Stomach (tissue), 4 donors: ENCODE measurements at regions not wholly inside any gene's neighbourhood (a gene's known extent, or its start where the extent isn't known, plus 50 kb on each side); places are given as distances from the start of the nearest gene placed in this dataset.

ENCODE experiments used
- POLR2AphosphoS5 ChIP-seq, 3 donors: sonication (generic); formaldehyde crosslinking; IDR thresholded peaks; one replicate each; pipeline ENCODE4 v1.6.1; 2016; ENCODE audit warnings: antibody characterized with exemption in 3 of 3
- TF ChIP-seq, protein P1 (sequence below), 7 experiments: fragments of 450-650 bp in 4 of 7; fragments of 200-600 bp in 3 of 7; sonication (generic) in 3 of 7; IDR thresholded peaks; one replicate each; pipeline ENCODE4 v1.5.1; 2016 to 2019; ENCODE audit warnings: antibody characterized with exemption in 7 of 7, control low read depth in 2 of 7, mild to moderate bottlenecking in 1 of 7

GRCh38 chr12:61584943-61585342 lies 675.3 kb upstream of the USP15 start:
- TF ChIP-seq POLR2AphosphoS5 (IDR thresholded peaks at IDR 0.05): no peak
- TF ChIP-seq, protein P1, sequence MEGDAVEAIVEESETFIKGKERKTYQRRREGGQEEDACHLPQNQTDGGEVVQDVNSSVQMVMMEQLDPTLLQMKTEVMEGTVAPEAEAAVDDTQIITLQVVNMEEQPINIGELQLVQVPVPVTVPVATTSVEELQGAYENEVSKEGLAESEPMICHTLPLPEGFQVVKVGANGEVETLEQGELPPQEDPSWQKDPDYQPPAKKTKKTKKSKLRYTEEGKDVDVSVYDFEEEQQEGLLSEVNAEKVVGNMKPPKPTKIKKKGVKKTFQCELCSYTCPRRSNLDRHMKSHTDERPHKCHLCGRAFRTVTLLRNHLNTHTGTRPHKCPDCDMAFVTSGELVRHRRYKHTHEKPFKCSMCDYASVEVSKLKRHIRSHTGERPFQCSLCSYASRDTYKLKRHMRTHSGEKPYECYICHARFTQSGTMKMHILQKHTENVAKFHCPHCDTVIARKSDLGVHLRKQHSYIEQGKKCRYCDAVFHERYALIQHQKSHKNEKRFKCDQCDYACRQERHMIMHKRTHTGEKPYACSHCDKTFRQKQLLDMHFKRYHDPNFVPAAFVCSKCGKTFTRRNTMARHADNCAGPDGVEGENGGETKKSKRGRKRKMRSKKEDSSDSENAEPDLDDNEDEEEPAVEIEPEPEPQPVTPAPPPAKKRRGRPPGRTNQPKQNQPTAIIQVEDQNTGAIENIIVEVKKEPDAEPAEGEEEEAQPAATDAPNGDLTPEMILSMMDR (IDR thresholded peaks at IDR 0.05): no peak
